ENCODE measurements at regions not wholly inside any gene's neighbourhood (a gene's known extent, or its start where the extent isn't known, plus 50 kb on each side); places are given as distances from the start of the nearest gene placed in this dataset.
A peak's percentile ranks its signal among the peaks of the same experiment; 100 is the strongest.

DNA sequence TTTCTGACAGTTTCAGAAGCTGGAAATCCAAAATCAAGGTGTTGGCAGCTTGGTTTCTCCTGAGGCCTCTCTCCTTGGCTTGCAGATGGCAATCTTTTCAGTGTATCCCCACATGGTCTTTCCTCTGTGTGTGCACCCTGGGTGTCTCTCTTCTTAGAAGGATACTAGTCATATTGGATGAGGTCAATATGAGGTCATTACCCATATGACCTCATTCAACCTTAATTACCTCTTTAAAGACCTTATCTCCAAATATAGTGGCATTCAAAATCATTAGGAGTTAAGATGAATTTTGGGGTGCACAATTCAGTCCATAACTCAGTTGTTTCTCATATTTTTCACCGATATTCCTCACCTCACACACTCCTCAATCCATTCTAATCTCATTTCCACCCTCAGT lies 92.4 kb upstream of the TGM3 start:
- no peak overlapping the region for H3K27ac Mint-ChIP-seq
- intact Hi-C loops (cut with micrococcal nuclease), result no loop called here
- POLR2A ChIA-PET, result no interaction called here
- H3K36me3 Mint-ChIP-seq, result no peaks in the 10 kb centered on the region
- H3K27me3 Mint-ChIP-seq, result peaks cover 0 to 41% (median 9%) of the 10 kb centered on the region in 5 donors
- Histone ChIP-seq H3K9me3 (ENCODE audit: control insufficient read depth in 2 of 3, low read length in 3 of 3) (no peaks in the 10 kb centered on the region), H3K4me1 (ENCODE audit: control insufficient read depth in 2 of 2, insufficient read depth in 2 of 2, low read length in 2 of 2) (peaks cover 6 to 8% of the 10 kb centered on the region in 2 donors), H3K36me3 (ENCODE audit: control insufficient read depth in 2 of 3, insufficient read depth in 3 of 3, low read length in 3 of 3) (no peaks in the 10 kb centered on the region), H3K27me3 (ENCODE audit: control insufficient read depth in 2 of 2, insufficient read depth in 2 of 2, low read length in 2 of 2) (no peaks in the 10 kb centered on the region), H3K4me3 (ENCODE audit: low read length) (no peak overlapping the region), H3K27ac (ENCODE audit: low read depth, low read length) (no peak overlapping the region)
- H3K4me1 Mint-ChIP-seq, result peaks cover 0 to 5% (median 0%) of the 10 kb centered on the region in 7 donors
- CTCF ChIA-PET, result no interaction called here
- peaks cover 0 to 3% (median 0%) of the 10 kb centered on the region in 11 donors for H3K9me3 Mint-ChIP-seq
- DNase-seq, result no peak
- no peak for ATAC-seq
- H3K4me3 Mint-ChIP-seq, result no peak overlapping the region

DNA sequence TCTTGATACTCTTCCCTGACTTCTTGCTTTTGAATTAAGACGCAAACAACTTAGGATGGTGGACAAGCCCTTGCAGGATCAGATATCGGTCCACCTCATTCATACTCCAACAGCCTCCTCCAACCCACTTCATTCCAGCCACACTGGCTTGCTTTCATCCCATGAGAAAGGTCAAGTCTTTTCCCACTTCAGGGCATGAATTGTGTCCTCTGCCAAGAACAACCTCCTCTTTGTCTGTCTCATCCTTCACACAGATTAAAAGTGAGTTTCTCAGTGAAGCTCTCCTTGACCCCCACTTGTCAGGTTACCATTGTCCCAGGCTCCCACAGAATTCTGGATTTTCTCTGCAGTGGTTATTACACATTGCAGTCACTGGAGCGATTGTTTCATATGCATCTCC lies 91.8 kb upstream of the TGM3 start:
- H3K9me3 Mint-ChIP-seq, result peaks cover 0 to 3% (median 0%) of the 10 kb centered on the region in 11 donors
- H3K27ac Mint-ChIP-seq, result no peak overlapping the region
- Histone ChIP-seq H3K27ac (ENCODE audit: low read depth, low read length) (no peak overlapping the region), H3K36me3 (ENCODE audit: control insufficient read depth in 2 of 3, insufficient read depth in 3 of 3, low read length in 3 of 3) (no peaks in the 10 kb centered on the region), H3K27me3 (ENCODE audit: control insufficient read depth in 2 of 2, insufficient read depth in 2 of 2, low read length in 2 of 2) (no peaks in the 10 kb centered on the region), H3K9me3 (ENCODE audit: control insufficient read depth in 2 of 3, low read length in 3 of 3) (no peaks in the 10 kb centered on the region), H3K4me1 (ENCODE audit: control insufficient read depth in 2 of 2, insufficient read depth in 2 of 2, low read length in 2 of 2) (peaks cover 6 to 8% of the 10 kb centered on the region in 2 donors), H3K4me3 (ENCODE audit: low read length) (no peak overlapping the region)
- no peak for ATAC-seq
- intact Hi-C loops (cut with micrococcal nuclease), result no loop called here
- ChIA-PET CTCF (no interaction called here), POLR2A (no interaction called here)
- DNase-seq, result no peak
- H3K27me3 Mint-ChIP-seq, result peaks cover 0 to 41% (median 9%) of the 10 kb centered on the region in 5 donors
- peaks cover 0 to 5% (median 0%) of the 10 kb centered on the region in 7 donors for H3K4me1 Mint-ChIP-seq
- H3K4me3 Mint-ChIP-seq, result no peak overlapping the region
- H3K36me3 Mint-ChIP-seq, result no peaks in the 10 kb centered on the region

DNA sequence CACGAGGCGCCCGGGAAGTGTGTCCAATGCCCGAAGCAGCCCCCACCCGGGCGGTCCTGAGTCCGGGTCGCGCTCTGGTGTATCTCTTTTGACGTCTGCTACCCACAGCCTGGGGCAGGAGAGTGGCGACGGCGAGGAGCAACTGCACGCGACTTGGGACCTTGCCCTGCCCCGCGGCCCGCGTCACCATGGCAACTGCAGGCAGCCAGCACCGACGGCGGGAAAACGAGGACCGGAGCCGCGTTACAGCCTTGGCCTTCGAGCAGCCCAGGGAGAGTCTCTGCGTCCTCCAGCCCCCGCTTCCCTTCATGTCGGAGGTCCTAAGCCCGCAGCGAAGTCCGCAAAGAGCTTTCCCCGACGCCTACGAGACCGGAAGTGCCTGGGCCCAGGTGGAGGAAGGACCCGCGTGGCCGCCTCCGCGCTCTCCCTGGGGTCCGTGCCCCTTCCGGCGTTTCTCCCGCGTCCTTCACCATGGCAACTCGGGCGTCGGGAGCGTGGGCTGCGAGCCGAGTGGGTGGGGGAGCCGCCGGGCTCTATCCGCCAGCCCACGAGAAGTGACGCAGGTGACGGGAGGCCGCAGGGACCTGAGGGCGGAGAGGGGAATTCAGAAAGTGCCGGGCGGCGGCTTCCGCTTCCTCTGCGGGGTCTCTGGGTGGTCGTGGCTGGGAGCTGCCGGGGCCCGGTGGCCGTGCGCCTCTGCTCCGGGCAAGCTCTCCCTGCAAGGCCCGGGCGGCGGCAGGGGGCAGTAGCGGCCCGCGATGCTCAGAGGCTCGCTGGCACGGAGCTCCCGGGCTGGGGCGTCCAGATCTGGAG lies 88.6 kb upstream of the TGM3 start:
- no peaks in the 10 kb centered on the region for H3K9me3 ChIP-seq (ENCODE audit: control insufficient read depth in 2 of 3, low read length in 3 of 3)
- peaks cover 0 to 5% (median 0%) of the 10 kb centered on the region in 7 donors for H3K4me1 Mint-ChIP-seq
- CTCF ChIA-PET, result no interaction called here
- H3K27ac ChIP-seq (ENCODE audit: low read depth, low read length), result no peak overlapping the region
- H3K4me3 Mint-ChIP-seq, result peak overlapping the region; percentile 64 to 86 (median 80)
- peak overlapping the region in 1 of 9 donors; percentile 40 for H3K27ac Mint-ChIP-seq
- peaks cover 0 to 3% (median 0%) of the 10 kb centered on the region in 11 donors for H3K9me3 Mint-ChIP-seq
- intact Hi-C loops (cut with micrococcal nuclease), result loop anchor here in 1 of 2 donors (1.0 to 5.0 kb wide), 2 partner anchors 140 to 245 kb away; no protein-coding TSS in a partner anchor
- peaks cover 6 to 8% of the 10 kb centered on the region in 2 donors for H3K4me1 ChIP-seq (ENCODE audit: control insufficient read depth in 2 of 2, insufficient read depth in 2 of 2, low read length in 2 of 2)
- H3K36me3 ChIP-seq (ENCODE audit: control insufficient read depth in 2 of 3, insufficient read depth in 3 of 3, low read length in 3 of 3), result no peaks in the 10 kb centered on the region
- no peaks in the 10 kb centered on the region for H3K36me3 Mint-ChIP-seq
- H3K27me3 Mint-ChIP-seq, result peaks cover 10 to 39% (median 16%) of the 10 kb centered on the region in 5 donors
- H3K4me3 ChIP-seq (ENCODE audit: low read length), result peak overlapping the region; percentile 46
- POLR2A ChIA-PET, result interaction anchor here (0.5 kb wide), 1 partner anchor 29 kb away, joined by 3 read pairs; no protein-coding TSS in a partner anchor
- ATAC-seq (peak; percentile 75), DNase-seq (peak in 8 of 9 donors; percentile 17 to 84 (median 30))
- no peaks in the 10 kb centered on the region for H3K27me3 ChIP-seq (ENCODE audit: control insufficient read depth in 2 of 2, insufficient read depth in 2 of 2, low read length in 2 of 2)

DNA sequence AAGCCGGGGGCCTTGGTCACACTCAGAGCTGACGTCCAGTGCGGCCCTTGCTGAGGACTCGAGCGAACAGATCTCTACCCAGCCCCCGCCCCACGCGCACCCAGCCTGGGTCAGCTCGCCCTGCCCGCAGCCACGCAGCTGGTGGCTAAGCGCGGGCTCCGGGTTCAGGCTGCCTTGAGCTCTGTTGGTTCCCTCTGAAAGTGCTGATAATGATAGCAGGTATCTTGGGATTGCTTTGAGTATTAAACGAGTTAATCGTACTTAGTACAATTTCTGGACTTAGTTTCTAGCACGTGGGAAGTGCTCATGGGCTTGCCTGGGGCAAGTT lies 88.1 kb upstream of the TGM3 start:
- H3K4me1 ChIP-seq (ENCODE audit: control insufficient read depth in 2 of 2, insufficient read depth in 2 of 2, low read length in 2 of 2), result peaks cover 6 to 8% of the 10 kb centered on the region in 2 donors
- DNase-seq (no peak), ATAC-seq (no peak)
- H3K36me3 ChIP-seq (ENCODE audit: control insufficient read depth in 2 of 3, insufficient read depth in 3 of 3, low read length in 3 of 3), result no peaks in the 10 kb centered on the region
- peaks cover 12 to 39% (median 19%) of the 10 kb centered on the region in 5 donors for H3K27me3 Mint-ChIP-seq
- H3K27ac ChIP-seq (ENCODE audit: low read depth, low read length), result no peak overlapping the region
- H3K4me1 Mint-ChIP-seq, result peaks cover 0 to 5% (median 0%) of the 10 kb centered on the region in 7 donors
- intact Hi-C loops (cut with micrococcal nuclease), result loop anchor here in 1 of 2 donors (1.0 to 5.0 kb wide), 2 partner anchors 140 to 245 kb away; no protein-coding TSS in a partner anchor
- no peak overlapping the region for H3K27ac Mint-ChIP-seq
- H3K9me3 ChIP-seq (ENCODE audit: control insufficient read depth in 2 of 3, low read length in 3 of 3), result no peaks in the 10 kb centered on the region
- ChIA-PET POLR2A (interaction anchor here (0.5 kb wide), 1 partner anchor 28 kb away, joined by 3 read pairs; no protein-coding TSS in a partner anchor), CTCF (no interaction called here)
- peak overlapping the region; percentile 52 to 86 (median 76) for H3K4me3 Mint-ChIP-seq
- no peaks in the 10 kb centered on the region for H3K36me3 Mint-ChIP-seq
- peak overlapping the region; percentile 46 for H3K4me3 ChIP-seq (ENCODE audit: low read length)
- peaks cover 0 to 3% (median 0%) of the 10 kb centered on the region in 11 donors for H3K9me3 Mint-ChIP-seq
- H3K27me3 ChIP-seq (ENCODE audit: control insufficient read depth in 2 of 2, insufficient read depth in 2 of 2, low read length in 2 of 2), result no peaks in the 10 kb centered on the region

DNA sequence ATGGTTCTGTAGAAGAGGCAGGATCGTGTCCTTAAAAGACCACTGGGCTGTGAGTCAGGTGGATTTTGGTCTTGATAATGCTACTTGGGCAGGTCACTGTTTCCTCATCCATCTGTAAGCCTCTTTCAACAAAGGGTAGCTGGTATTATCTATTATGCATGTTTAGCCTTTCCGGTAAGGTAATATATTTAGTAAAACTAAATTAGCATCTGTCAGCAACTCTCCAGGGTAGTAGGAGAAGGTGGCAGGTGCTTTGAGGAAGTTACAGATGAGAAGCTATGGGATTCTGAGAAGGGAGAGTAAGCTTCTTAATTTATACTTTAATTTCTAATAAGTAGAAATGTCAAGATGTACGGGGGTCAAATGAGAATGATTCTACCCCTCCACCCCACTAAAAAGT lies 86.9 kb upstream of the TGM3 start:
- intact Hi-C loops (cut with micrococcal nuclease), result loop anchor here in 1 of 2 donors (5.0 kb wide), 1 partner anchor 138 kb away; no protein-coding TSS in a partner anchor
- H3K4me3 ChIP-seq (ENCODE audit: low read length), result no peak overlapping the region
- H3K4me1 Mint-ChIP-seq, result peaks cover 0 to 5% (median 0%) of the 10 kb centered on the region in 7 donors
- H3K27ac ChIP-seq (ENCODE audit: low read depth, low read length), result no peak overlapping the region
- H3K9me3 ChIP-seq (ENCODE audit: control insufficient read depth in 2 of 3, low read length in 3 of 3), result no peaks in the 10 kb centered on the region
- no peaks in the 10 kb centered on the region for H3K36me3 ChIP-seq (ENCODE audit: control insufficient read depth in 2 of 3, insufficient read depth in 3 of 3, low read length in 3 of 3)
- no peak for ATAC-seq
- CTCF ChIA-PET, result no interaction called here
- H3K27ac Mint-ChIP-seq, result no peak overlapping the region
- POLR2A ChIA-PET, result no interaction called here
- peaks cover 13 to 35% (median 19%) of the 10 kb centered on the region in 5 donors for H3K27me3 Mint-ChIP-seq
- peaks cover 6 to 8% of the 10 kb centered on the region in 2 donors for H3K4me1 ChIP-seq (ENCODE audit: control insufficient read depth in 2 of 2, insufficient read depth in 2 of 2, low read length in 2 of 2)
- no peak for DNase-seq
- H3K36me3 Mint-ChIP-seq, result no peaks in the 10 kb centered on the region
- no peaks in the 10 kb centered on the region for H3K27me3 ChIP-seq (ENCODE audit: control insufficient read depth in 2 of 2, insufficient read depth in 2 of 2, low read length in 2 of 2)
- H3K9me3 Mint-ChIP-seq, result peaks cover 0 to 3% (median 0%) of the 10 kb centered on the region in 11 donors
- peak overlapping the region in 2 of 10 donors; percentile 29 to 74 for H3K4me3 Mint-ChIP-seq

DNA sequence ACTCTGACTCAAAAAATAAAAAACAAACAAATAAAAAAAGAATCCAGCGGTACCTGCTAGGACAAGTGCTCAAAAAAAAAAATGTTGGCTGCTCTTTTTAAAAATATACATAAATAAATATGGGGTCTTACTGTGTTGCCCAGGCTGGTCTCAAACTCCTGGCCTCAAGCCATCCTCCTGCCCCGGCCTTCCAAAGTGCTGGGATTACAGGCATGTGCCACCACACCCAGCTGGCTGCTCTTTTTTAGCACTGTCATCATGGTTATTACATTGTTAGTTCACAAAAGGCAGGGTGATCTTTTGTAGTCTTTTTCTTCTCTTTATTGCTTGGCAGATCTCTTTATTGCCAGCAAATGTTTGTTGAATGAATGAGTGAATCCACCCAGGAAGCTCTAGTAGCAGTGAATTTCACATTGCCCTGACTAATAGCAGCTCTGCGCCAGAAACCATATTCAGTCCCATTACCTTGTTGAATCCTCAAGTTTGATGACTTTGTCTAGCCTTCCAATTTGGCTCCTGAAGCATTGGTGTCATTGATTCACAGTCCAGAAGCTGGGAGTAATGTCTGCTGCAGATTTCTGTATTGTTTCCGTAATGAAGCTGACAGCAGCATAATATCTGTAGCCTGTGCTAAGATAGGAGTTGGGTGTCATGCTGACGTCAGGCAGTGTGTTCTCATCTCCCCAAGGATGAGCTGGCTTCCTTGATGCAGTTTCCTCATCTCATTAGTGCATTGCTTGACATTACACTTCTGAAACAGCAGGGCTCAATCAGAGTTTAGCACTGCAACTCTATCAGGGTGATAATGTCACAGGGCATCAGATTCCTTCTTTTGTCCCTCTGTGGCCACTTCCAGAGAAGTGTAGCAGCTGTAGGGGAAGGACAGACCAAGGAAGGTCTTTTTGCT lies 84.9 kb upstream of the TGM3 start:
- Mint-ChIP-seq H3K9me3 (no peaks in the 10 kb centered on the region), H3K27ac (no peak overlapping the region), H3K27me3 (peaks cover 7 to 29% (median 19%) of the 10 kb centered on the region in 5 donors), H3K4me3 (no peak overlapping the region), H3K36me3 (no peaks in the 10 kb centered on the region), H3K4me1 (peaks cover 0 to 5% (median 0%) of the 10 kb centered on the region in 7 donors)
- ChIA-PET POLR2A (interaction anchor here (0.5 kb wide), 1 partner anchor 11 kb away, joined by 4 read pairs; no protein-coding TSS in a partner anchor), CTCF (no interaction called here)
- intact Hi-C loops (cut with micrococcal nuclease), result no loop called here
- ATAC-seq (peak; percentile 69), DNase-seq (no peak)
- H3K36me3 ChIP-seq (ENCODE audit: control insufficient read depth in 2 of 3, insufficient read depth in 3 of 3, low read length in 3 of 3), result no peaks in the 10 kb centered on the region
- H3K27me3 ChIP-seq (ENCODE audit: control insufficient read depth in 2 of 2, insufficient read depth in 2 of 2, low read length in 2 of 2), result no peaks in the 10 kb centered on the region
- H3K27ac ChIP-seq (ENCODE audit: low read depth, low read length), result no peak overlapping the region
- no peak overlapping the region for H3K4me3 ChIP-seq (ENCODE audit: low read length)
- H3K4me1 ChIP-seq (ENCODE audit: control insufficient read depth in 2 of 2, insufficient read depth in 2 of 2, low read length in 2 of 2), result peaks cover 6 to 8% of the 10 kb centered on the region in 2 donors
- no peaks in the 10 kb centered on the region for H3K9me3 ChIP-seq (ENCODE audit: control insufficient read depth in 2 of 3, low read length in 3 of 3)

Data from naive thymus-derived CD4-positive, alpha-beta T cell (primary cell).